ENCODE measurements at regions not wholly inside any gene's neighbourhood (a gene's known extent, or its start where the extent isn't known, plus 50 kb on each side); places are given as distances from the start of the nearest gene placed in this dataset.

DNA sequence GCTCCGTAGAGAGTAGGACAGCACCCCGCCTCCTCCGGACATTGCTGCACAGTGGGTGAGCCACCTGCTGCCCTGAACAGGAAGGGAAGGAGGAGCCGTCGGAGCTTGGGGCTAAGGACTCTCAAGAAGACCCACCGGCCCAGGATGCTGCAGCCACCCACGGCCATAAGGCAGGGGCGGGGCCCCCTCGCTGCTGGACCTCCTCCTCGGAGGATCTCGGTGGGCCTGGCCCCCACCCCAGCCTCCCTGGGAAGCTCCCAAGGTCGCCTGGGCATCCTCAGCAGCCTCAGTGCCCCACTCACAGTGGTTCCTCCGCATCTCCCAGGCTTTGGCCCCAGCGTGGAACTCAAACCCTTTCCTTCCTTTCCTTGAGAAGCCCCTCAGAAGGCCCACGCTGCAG is 68.6 kb upstream of the DIO3 start:
- TF ChIP-seq, protein P1, sequence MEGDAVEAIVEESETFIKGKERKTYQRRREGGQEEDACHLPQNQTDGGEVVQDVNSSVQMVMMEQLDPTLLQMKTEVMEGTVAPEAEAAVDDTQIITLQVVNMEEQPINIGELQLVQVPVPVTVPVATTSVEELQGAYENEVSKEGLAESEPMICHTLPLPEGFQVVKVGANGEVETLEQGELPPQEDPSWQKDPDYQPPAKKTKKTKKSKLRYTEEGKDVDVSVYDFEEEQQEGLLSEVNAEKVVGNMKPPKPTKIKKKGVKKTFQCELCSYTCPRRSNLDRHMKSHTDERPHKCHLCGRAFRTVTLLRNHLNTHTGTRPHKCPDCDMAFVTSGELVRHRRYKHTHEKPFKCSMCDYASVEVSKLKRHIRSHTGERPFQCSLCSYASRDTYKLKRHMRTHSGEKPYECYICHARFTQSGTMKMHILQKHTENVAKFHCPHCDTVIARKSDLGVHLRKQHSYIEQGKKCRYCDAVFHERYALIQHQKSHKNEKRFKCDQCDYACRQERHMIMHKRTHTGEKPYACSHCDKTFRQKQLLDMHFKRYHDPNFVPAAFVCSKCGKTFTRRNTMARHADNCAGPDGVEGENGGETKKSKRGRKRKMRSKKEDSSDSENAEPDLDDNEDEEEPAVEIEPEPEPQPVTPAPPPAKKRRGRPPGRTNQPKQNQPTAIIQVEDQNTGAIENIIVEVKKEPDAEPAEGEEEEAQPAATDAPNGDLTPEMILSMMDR (IDR thresholded peaks at IDR 0.05), result no peak
- TF ChIP-seq POLR2A (IDR thresholded peaks at IDR 0.05), result no peak
- no peak for TF ChIP-seq POLR2AphosphoS5 (IDR thresholded peaks at IDR 0.05; ENCODE audit: insufficient read depth in 1 of 2, low read depth in 1 of 2)

All from vagina (tissue), 2 donors.